ENCODE measurements at regions not wholly inside any gene's neighbourhood (a gene's known extent, or its start where the extent isn't known, plus 50 kb on each side); places are given as distances from the start of the nearest gene placed in this dataset.

DNA sequence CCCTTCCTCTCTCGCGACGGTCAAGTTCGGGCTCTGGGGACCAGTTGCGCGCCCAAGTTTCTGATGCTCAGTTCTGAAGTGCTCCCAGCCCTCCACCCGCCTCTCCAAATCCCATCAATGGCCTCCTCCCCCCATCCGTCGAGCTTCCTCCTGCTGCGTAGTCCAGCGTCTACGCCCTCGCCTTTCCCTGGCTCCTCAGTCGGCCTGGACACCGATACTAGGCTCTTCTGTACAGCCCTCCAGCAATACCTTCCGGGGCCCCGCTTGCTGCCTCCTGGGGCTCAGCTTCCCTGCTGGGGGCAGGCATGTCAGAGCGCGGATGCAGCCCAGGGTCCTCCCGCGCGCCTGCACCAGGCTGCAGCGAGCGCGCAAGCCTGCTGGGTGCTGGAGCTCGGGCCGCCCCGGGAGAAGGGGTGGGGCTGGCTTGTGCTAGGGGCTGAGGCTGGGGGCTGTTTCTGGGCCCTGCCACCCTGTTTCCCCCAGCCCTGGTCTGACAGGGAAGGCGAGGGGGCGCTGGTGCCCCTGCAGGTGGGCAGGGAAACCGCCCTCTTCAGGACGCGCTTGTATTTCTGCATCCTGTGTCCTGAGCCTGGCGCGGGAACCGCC, 353.3 kb upstream of the SUCLG2 start:
- Histone ChIP-seq H3K27ac (no peak overlapping the region), H3K27me3 (peaks cover 49% of the 10 kb centered on the region), H3K4me1 (no peaks in the 10 kb centered on the region), H3K9ac (no peak overlapping the region), H3K4me3 (peak overlapping the region; percentile 55), H4K20me1 (no peaks in the 10 kb centered on the region), H3K9me3 (peaks cover 6% of the 10 kb centered on the region), H3K4me2 (peak overlapping the region; percentile 71), H3K36me3 (no peaks in the 10 kb centered on the region)
- TF ChIP-seq Cebpa-rat (IDR thresholded peaks at IDR 0.05): no peak

DNA sequence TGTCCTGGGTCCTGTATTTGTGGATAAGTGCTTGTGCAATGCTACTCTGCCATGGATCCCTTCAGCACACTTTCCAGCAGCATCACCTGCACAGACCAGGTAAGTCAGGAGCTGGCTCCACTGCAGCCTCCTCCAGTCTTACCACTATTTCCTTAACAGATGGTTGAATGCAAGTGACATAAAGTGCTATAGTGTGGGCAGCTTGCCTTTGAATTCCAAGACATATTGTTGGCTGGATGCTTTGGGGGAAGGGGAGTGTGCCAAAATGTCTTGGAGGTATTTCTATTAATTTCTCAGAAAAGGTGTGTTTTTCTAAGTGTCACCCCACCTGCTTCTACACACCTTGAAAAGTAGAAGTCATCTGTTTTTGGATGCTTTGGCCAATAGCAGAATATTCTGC, 352.2 kb upstream of the SUCLG2 start:
- Histone ChIP-seq H3K9me3 (peaks cover 6% of the 10 kb centered on the region), H3K4me2 (no peak overlapping the region), H3K4me1 (no peaks in the 10 kb centered on the region), H3K9ac (no peak overlapping the region), H3K27me3 (peaks cover 49% of the 10 kb centered on the region), H3K36me3 (no peaks in the 10 kb centered on the region), H4K20me1 (no peaks in the 10 kb centered on the region), H3K4me3 (no peak overlapping the region), H3K27ac (no peak overlapping the region)
- no peak for TF ChIP-seq Cebpa-rat (IDR thresholded peaks at IDR 0.05)

DNA sequence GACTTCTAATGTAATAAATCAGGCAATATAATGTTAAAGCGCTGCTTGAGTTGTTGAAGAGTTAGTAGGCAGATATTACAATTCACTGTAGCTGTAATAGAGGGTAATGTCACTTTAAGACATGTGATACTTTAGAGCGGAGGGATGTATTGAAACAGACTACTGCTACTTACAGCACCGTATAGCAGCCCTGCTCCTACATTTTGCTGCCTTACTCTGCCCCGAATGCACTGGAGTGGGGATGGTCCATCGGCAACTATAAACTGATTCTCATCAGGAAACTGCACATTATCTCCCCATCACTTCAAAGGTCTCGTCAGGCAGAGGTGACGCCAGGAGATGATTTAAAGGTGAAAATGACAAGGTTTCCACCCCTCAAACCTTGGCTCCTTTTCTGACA, 349.7 kb upstream of the SUCLG2 start:
- Histone ChIP-seq H3K4me3 (no peak overlapping the region), H4K20me1 (no peaks in the 10 kb centered on the region), H3K27me3 (peaks cover 49% of the 10 kb centered on the region), H3K4me1 (no peaks in the 10 kb centered on the region), H3K27ac (no peak overlapping the region), H3K9ac (no peak overlapping the region), H3K9me3 (peaks cover 6% of the 10 kb centered on the region), H3K4me2 (no peak overlapping the region), H3K36me3 (no peaks in the 10 kb centered on the region)
- no peak for TF ChIP-seq Cebpa-rat (IDR thresholded peaks at IDR 0.05)

DNA sequence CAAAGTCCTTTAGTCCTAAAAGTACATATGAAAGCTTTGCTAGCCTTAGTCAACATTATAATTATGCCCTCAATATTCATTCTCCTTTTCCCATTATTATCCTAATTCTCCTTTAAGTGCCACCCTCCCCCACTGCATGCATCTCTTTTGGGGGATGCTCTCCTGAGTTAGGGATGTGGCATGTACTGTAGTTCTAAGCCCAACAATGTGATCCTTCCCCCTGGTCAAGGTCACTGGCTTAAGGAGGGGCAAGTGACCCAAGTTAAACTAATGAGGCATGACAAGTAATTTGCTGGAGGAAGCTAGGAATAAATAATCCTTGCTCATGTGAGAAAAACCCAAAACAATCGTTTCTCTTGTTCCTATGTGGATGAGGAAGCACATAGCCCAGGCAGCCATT, 343.9 kb upstream of the SUCLG2 start:
- no peak overlapping the region for H3K27ac ChIP-seq
- TF ChIP-seq Cebpa-rat (IDR thresholded peaks at IDR 0.05): no peak
- H4K20me1 ChIP-seq: no peaks in the 10 kb centered on the region
- no peak overlapping the region for H3K4me3 ChIP-seq
- no peaks in the 10 kb centered on the region for H3K9me3 ChIP-seq
- no peak overlapping the region for H3K9ac ChIP-seq
- no peaks in the 10 kb centered on the region for H3K4me1 ChIP-seq
- no peaks in the 10 kb centered on the region for H3K36me3 ChIP-seq
- no peak overlapping the region for H3K4me2 ChIP-seq
- no peaks in the 10 kb centered on the region for H3K27me3 ChIP-seq

DNA sequence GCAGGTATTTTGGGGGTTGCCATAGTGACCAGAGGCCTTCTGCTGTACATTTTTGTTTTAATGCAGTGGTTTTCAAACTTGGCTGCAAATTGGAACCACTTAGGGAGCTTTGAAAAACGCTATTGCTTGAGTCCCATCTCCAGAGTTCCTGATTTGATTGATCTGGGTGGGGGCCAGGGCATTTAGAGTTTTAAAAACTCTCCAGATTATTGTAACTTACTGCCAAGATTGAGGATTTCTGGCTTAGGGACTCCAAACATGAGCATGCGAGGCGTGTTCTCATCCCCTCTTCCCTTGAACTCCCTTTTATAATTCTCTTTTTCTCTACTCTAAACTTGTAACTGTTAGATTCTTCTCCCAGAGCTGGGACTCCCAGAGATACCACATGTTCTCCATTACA, 340.8 kb upstream of the SUCLG2 start:
- H3K9me3 ChIP-seq: no peaks in the 10 kb centered on the region
- no peak overlapping the region for H3K9ac ChIP-seq
- H3K4me3 ChIP-seq: no peak overlapping the region
- H3K4me2 ChIP-seq: no peak overlapping the region
- H3K27ac ChIP-seq: no peak overlapping the region
- no peaks in the 10 kb centered on the region for H3K36me3 ChIP-seq
- peaks cover 12% of the 10 kb centered on the region for H3K4me1 ChIP-seq
- no peaks in the 10 kb centered on the region for H3K27me3 ChIP-seq
- TF ChIP-seq Cebpa-rat (IDR thresholded peaks at IDR 0.05): no peak
- no peaks in the 10 kb centered on the region for H4K20me1 ChIP-seq

DNA sequence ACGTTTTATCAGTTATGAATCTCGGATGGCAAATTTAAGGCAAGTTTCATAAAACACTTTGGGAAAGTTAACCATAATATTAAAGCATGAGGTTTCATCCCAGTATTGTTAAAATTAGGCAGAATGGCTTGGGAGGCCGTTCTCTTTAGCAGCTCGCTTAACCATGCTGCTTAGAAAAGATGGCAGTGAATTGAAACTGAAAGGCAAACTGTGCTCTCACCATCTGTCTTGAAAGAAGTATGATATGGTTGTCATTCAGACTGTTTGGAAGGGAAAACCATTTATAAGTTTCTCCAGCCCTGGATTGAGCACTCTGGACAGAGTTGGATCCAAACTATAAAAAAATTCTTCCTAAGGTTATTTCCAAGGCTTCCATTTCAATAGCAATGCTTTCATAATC, 332.3 kb upstream of the SUCLG2 start:
- TF ChIP-seq Cebpa-rat (IDR thresholded peaks at IDR 0.05): no peak
- H4K20me1 ChIP-seq: no peaks in the 10 kb centered on the region
- no peak overlapping the region for H3K4me3 ChIP-seq
- no peaks in the 10 kb centered on the region for H3K27me3 ChIP-seq
- H3K36me3 ChIP-seq: no peaks in the 10 kb centered on the region
- H3K9ac ChIP-seq: no peak overlapping the region
- H3K27ac ChIP-seq: no peak overlapping the region
- H3K4me2 ChIP-seq: no peak overlapping the region
- peaks cover 37% of the 10 kb centered on the region for H3K4me1 ChIP-seq
- H3K9me3 ChIP-seq: no peaks in the 10 kb centered on the region

DNA sequence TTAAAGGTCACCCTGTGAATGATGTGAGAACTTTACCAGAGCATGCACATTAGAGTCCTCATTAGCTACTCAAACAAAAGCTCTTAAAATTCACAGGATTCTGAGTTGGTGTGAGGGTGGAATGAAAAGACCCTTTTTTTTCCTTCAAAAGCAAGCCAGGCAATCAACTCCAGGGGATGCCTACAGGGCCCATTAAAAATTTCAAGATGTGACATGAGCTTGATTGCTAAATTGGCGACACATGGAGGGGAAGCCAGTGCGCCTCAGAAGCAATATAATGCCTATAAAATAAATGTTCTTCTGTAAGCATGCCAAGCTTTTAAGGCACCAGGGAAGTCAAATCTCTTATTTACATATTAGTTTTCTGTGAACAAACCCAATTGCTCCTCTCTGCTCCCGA, 328.8 kb upstream of the SUCLG2 start:
- Histone ChIP-seq H3K27ac (no peak overlapping the region), H3K4me3 (no peak overlapping the region), H3K36me3 (no peaks in the 10 kb centered on the region), H3K4me2 (no peak overlapping the region; the same call in 1 of the 2 replicates), H3K9me3 (no peaks in the 10 kb centered on the region), H4K20me1 (no peaks in the 10 kb centered on the region), H3K4me1 (peaks cover 38% of the 10 kb centered on the region), H3K9ac (no peak overlapping the region), H3K27me3 (no peaks in the 10 kb centered on the region)
- no peak for TF ChIP-seq Cebpa-rat (IDR thresholded peaks at IDR 0.05)

DNA sequence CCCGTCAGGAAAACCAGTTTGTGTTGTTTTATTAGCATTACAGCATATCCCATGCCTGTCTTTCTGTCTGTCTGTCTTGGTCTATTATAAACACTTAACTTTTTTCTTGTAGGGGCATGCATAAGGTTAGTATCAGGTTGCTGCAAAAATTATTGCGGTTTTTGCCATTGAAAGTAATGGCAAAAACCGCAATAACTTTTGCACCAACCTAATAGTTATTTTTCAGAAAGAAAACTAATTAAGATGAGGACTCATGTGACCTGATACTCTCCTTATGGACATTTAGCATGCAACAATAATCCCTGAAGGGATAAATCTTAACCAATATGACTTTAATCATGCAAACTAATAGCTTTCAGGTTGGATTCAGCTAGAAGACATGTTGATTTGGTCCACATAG, 326.7 kb upstream of the SUCLG2 start:
- H3K27ac ChIP-seq: 0 out of 2 replicates have a peak overlapping the region, but pooled peaks have one; percentile 14
- no peak for TF ChIP-seq Cebpa-rat (IDR thresholded peaks at IDR 0.05)
- H3K9me3 ChIP-seq: no peaks in the 10 kb centered on the region
- H3K4me3 ChIP-seq: no peak overlapping the region
- no peak overlapping the region for H3K9ac ChIP-seq
- peaks cover 38% of the 10 kb centered on the region for H3K4me1 ChIP-seq
- peak overlapping the region; percentile 68 for H3K4me2 ChIP-seq
- H3K36me3 ChIP-seq: no peaks in the 10 kb centered on the region
- H3K27me3 ChIP-seq: no peaks in the 10 kb centered on the region
- no peaks in the 10 kb centered on the region for H4K20me1 ChIP-seq

DNA sequence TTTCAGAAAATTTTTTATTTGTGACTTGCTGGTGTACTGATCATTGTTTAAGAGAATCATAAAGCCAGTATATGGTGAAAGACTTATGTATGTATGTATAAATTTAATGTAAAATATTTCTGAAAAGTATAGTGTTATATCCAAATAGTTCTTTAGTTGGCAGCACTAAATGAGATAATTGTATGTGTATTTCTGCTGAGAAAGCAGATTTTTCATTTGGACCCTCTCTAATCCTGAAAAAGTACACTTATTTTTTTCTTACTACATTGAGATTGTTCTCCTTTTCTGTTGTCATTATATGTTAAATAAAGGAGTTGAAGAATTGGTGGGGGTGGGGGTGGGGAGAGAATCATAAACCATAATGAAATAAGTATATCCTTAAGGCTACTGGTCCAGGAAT, 324.9 kb upstream of the SUCLG2 start:
- no peak for TF ChIP-seq Cebpa-rat (IDR thresholded peaks at IDR 0.05)
- no peaks in the 10 kb centered on the region for H3K27me3 ChIP-seq
- no peak overlapping the region for H3K4me2 ChIP-seq
- peaks cover 34% of the 10 kb centered on the region for H3K4me1 ChIP-seq
- H3K9ac ChIP-seq: no peak overlapping the region
- H3K27ac ChIP-seq: no peak overlapping the region
- H3K4me3 ChIP-seq: no peak overlapping the region
- H3K9me3 ChIP-seq: no peaks in the 10 kb centered on the region
- H3K36me3 ChIP-seq: no peaks in the 10 kb centered on the region
- H4K20me1 ChIP-seq: no peaks in the 10 kb centered on the region

DNA sequence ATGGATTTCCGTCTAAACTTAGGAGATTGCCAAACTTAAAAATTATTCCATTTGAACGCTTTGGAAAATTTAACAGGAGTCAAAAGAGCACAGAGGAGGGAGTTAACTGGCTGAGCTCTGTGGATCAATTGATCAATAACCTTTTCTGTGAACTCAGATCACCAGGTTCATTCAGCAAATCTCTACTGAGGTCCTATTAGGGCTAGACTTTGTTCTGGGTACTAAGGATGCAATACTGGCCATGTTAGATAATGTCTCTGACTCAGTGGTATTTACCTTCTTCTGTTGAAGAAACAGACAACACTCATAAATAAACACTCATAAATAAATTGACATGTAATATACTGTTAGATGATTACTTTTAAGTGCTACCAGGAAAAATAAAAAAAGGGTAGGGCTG, 323.4 kb upstream of the SUCLG2 start:
- Histone ChIP-seq H3K9ac (no peak overlapping the region), H4K20me1 (no peaks in the 10 kb centered on the region), H3K4me1 (peaks cover 21% of the 10 kb centered on the region), H3K27ac (no peak overlapping the region), H3K4me3 (no peak overlapping the region), H3K9me3 (no peaks in the 10 kb centered on the region), H3K4me2 (no peak overlapping the region), H3K36me3 (no peaks in the 10 kb centered on the region), H3K27me3 (no peaks in the 10 kb centered on the region)
- no peak for TF ChIP-seq Cebpa-rat (IDR thresholded peaks at IDR 0.05)

DNA sequence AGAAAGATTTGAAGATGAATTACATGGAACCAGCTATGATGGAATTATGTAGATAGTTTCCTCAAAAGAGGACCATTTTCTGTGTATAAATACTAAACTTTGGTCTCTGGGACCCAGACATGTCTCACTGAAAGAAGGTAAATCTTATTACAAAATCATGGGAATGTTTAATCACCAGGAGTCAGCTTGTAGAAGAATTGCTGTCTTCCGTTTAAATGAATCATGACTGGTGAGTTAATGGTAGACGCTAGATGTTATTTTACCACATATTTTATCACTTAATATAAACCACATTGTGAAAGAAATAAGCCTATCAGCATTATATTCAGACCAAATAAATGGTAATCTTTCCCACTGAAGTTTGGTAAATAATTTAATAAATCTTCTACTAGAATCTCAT, 322.3 kb upstream of the SUCLG2 start:
- Histone ChIP-seq H3K27me3 (no peaks in the 10 kb centered on the region), H3K4me3 (no peak overlapping the region), H3K4me1 (peaks cover 21% of the 10 kb centered on the region), H3K9me3 (no peaks in the 10 kb centered on the region), H3K27ac (no peak overlapping the region), H3K9ac (no peak overlapping the region), H3K4me2 (no peak overlapping the region), H4K20me1 (no peaks in the 10 kb centered on the region), H3K36me3 (no peaks in the 10 kb centered on the region)
- no peak for TF ChIP-seq Cebpa-rat (IDR thresholded peaks at IDR 0.05)

All from BLaER1 (cell line).